ENCODE measurements at regions not wholly inside any gene's neighbourhood (a gene's known extent, or its start where the extent isn't known, plus 50 kb on each side); places are given as distances from the start of the nearest gene placed in this dataset.

GRCh38 chr1:213861841-213862240, 125.9 kb upstream of the PROX1 start:
- Mint-ChIP-seq H3K27ac (ENCODE audit: unreplicated experiment) (no peak overlapping the region), H3K27me3 (ENCODE audit: unreplicated experiment) (no peaks in the 10 kb centered on the region), H3K36me3 (ENCODE audit: low read depth, unreplicated experiment) (no peaks in the 10 kb centered on the region), H3K4me1 (ENCODE audit: unreplicated experiment) (no peaks in the 10 kb centered on the region), H3K9me3 (ENCODE audit: unreplicated experiment) (no peaks in the 10 kb centered on the region), H3K4me3 (ENCODE audit: unreplicated experiment) (no peak overlapping the region)
- no peak for DNase-seq (ENCODE audit: low spot score)
- no peak for TF ChIP-seq CTCF (IDR thresholded peaks at IDR 0.05; ENCODE audit: unreplicated experiment)

GRCh38 chr1:213864091-213864490, 123.7 kb upstream of the PROX1 start:
- no peak for DNase-seq (ENCODE audit: low spot score)
- no peaks in the 10 kb centered on the region for H3K27me3 Mint-ChIP-seq (ENCODE audit: unreplicated experiment)
- no peaks in the 10 kb centered on the region for H3K36me3 Mint-ChIP-seq (ENCODE audit: low read depth, unreplicated experiment)
- no peaks in the 10 kb centered on the region for H3K9me3 Mint-ChIP-seq (ENCODE audit: unreplicated experiment)
- TF ChIP-seq CTCF (IDR thresholded peaks at IDR 0.05; ENCODE audit: unreplicated experiment), result no peak
- no peaks in the 10 kb centered on the region for H3K4me1 Mint-ChIP-seq (ENCODE audit: unreplicated experiment)
- H3K27ac Mint-ChIP-seq (ENCODE audit: unreplicated experiment), result no peak overlapping the region
- no peak overlapping the region for H3K4me3 Mint-ChIP-seq (ENCODE audit: unreplicated experiment)

GRCh38 chr1:213868482-213868881, 119.3 kb upstream of the PROX1 start:
- Mint-ChIP-seq H3K27ac (ENCODE audit: unreplicated experiment) (no peak overlapping the region), H3K4me1 (ENCODE audit: unreplicated experiment) (no peaks in the 10 kb centered on the region), H3K4me3 (ENCODE audit: unreplicated experiment) (no peak overlapping the region), H3K9me3 (ENCODE audit: unreplicated experiment) (no peaks in the 10 kb centered on the region), H3K27me3 (ENCODE audit: unreplicated experiment) (peaks cover 3% of the 10 kb centered on the region), H3K36me3 (ENCODE audit: low read depth, unreplicated experiment) (no peaks in the 10 kb centered on the region)
- no peak for TF ChIP-seq CTCF (IDR thresholded peaks at IDR 0.05; ENCODE audit: unreplicated experiment)
- no peak for DNase-seq (ENCODE audit: low spot score)

- Mint-ChIP-seq H3K27me3 (ENCODE audit: unreplicated experiment) (peaks cover 3% of the 10 kb centered on the region), H3K9me3 (ENCODE audit: unreplicated experiment) (no peaks in the 10 kb centered on the region), H3K4me1 (ENCODE audit: unreplicated experiment) (peaks cover 3% of the 10 kb centered on the region), H3K36me3 (ENCODE audit: low read depth, unreplicated experiment) (no peaks in the 10 kb centered on the region), H3K4me3 (ENCODE audit: unreplicated experiment) (no peak overlapping the region), H3K27ac (ENCODE audit: unreplicated experiment) (no peak overlapping the region)
- no peak for TF ChIP-seq CTCF (IDR thresholded peaks at IDR 0.05; ENCODE audit: unreplicated experiment)
- no peak for DNase-seq (ENCODE audit: low spot score)
Observed at GRCh38 chr1:213871179-213871578, 116.6 kb upstream of the PROX1 start.

- Mint-ChIP-seq H3K27me3 (ENCODE audit: unreplicated experiment) (peaks cover 3% of the 10 kb centered on the region), H3K4me3 (ENCODE audit: unreplicated experiment) (no peak overlapping the region), H3K27ac (ENCODE audit: unreplicated experiment) (no peak overlapping the region), H3K9me3 (ENCODE audit: unreplicated experiment) (no peaks in the 10 kb centered on the region), H3K36me3 (ENCODE audit: low read depth, unreplicated experiment) (no peaks in the 10 kb centered on the region), H3K4me1 (ENCODE audit: unreplicated experiment) (peaks cover 12% of the 10 kb centered on the region)
- no peak for DNase-seq (ENCODE audit: low spot score)
- no peak for TF ChIP-seq CTCF (IDR thresholded peaks at IDR 0.05; ENCODE audit: unreplicated experiment)
Observed at GRCh38 chr1:213874789-213875188, 113.0 kb upstream of the PROX1 start.

Measured in endothelial cell (in vitro differentiated cells).